ENCODE measurements at regions not wholly inside any gene's neighbourhood (a gene's known extent, or its start where the extent isn't known, plus 50 kb on each side); places are given as distances from the start of the nearest gene placed in this dataset.

GRCh38 chr12:131370791-131371347 is 340.0 kb upstream of the SFSWAP start:
- DNase-seq (ENCODE audit: low read depth in 2 of 3, low spot score in 1 of 3): no peak

GRCh38 chr12:131371401-131372170 is 339.3 kb upstream of the SFSWAP start:
- DNase-seq (ENCODE audit: low read depth in 2 of 3, low spot score in 1 of 3): no peak

- no peak for DNase-seq (ENCODE audit: low read depth in 2 of 3, low spot score in 1 of 3)
These were observed 338.8 kb upstream of the SFSWAP start for GRCh38 chr12:131372171-131372475.

GRCh38 chr12:131372706-131373195 is 338.1 kb upstream of the SFSWAP start:
- no peak for DNase-seq (ENCODE audit: low read depth in 2 of 3, low spot score in 1 of 3)

GRCh38 chr12:131375261-131375971 is 335.5 kb upstream of the SFSWAP start:
- no peak for DNase-seq (ENCODE audit: low read depth in 2 of 3, low spot score in 1 of 3)

GRCh38 chr12:131375972-131376345 is 334.9 kb upstream of the SFSWAP start:
- DNase-seq (ENCODE audit: low read depth in 2 of 3, low spot score in 1 of 3): no peak

- DNase-seq (ENCODE audit: low read depth in 2 of 3, low spot score in 1 of 3): no peak
These were observed 332.6 kb upstream of the SFSWAP start for GRCh38 chr12:131378176-131378842.

GRCh38 chr12:131378861-131379665 is 331.8 kb upstream of the SFSWAP start:
- DNase-seq (ENCODE audit: low read depth in 2 of 3, low spot score in 1 of 3): no peak

GRCh38 chr12:131379738-131380137 is 331.2 kb upstream of the SFSWAP start:
- DNase-seq (ENCODE audit: low read depth in 2 of 3, low spot score in 1 of 3): no peak

- DNase-seq (ENCODE audit: low read depth in 2 of 3, low spot score in 1 of 3): no peak
These were observed 330.5 kb upstream of the SFSWAP start for GRCh38 chr12:131380220-131380964.

- no peak for DNase-seq (ENCODE audit: low read depth in 2 of 3, low spot score in 1 of 3)
These were observed 329.8 kb upstream of the SFSWAP start for GRCh38 chr12:131380965-131381705.

- no peak for DNase-seq (ENCODE audit: low read depth in 2 of 3, low spot score in 1 of 3)
These were observed 329.0 kb upstream of the SFSWAP start for GRCh38 chr12:131381716-131382430.

- DNase-seq (ENCODE audit: low read depth in 2 of 3, low spot score in 1 of 3): no peak
These were observed 327.6 kb upstream of the SFSWAP start for GRCh38 chr12:131383291-131383690.

GRCh38 chr12:131383741-131384543 is 326.9 kb upstream of the SFSWAP start:
- DNase-seq (ENCODE audit: low read depth in 2 of 3, low spot score in 1 of 3): no peak

- DNase-seq (ENCODE audit: low read depth in 2 of 3, low spot score in 1 of 3): no peak
These were observed 326.4 kb upstream of the SFSWAP start for GRCh38 chr12:131384544-131384855.

GRCh38 chr12:131385313-131386166 is 325.4 kb upstream of the SFSWAP start:
- no peak for DNase-seq (ENCODE audit: low read depth in 2 of 3, low spot score in 1 of 3)

GRCh38 chr12:131386167-131386521 is 324.7 kb upstream of the SFSWAP start:
- DNase-seq (ENCODE audit: low read depth in 2 of 3, low spot score in 1 of 3): no peak
